Glomerular endothelial cell (primary cell): ENCODE measurements at regions not wholly inside any gene's neighbourhood (a gene's known extent, or its start where the extent isn't known, plus 50 kb on each side); places are given as distances from the start of the nearest gene placed in this dataset.
A peak's percentile ranks its signal among the peaks of the same experiment; 100 is the strongest.
"Not testable (repeated sequence)": the region's sequence is repeated elsewhere in the genome, so short reads cannot be mapped to it uniquely, and the experiment has no call there.

Source experiments
- DNase-seq: peaks from one replicate; pipeline ENCODE4 v3.0.0-alpha.2; 2011; ENCODE audit warnings: low read depth, low spot score; ENCODE audit errors: extremely low read depth

DNA sequence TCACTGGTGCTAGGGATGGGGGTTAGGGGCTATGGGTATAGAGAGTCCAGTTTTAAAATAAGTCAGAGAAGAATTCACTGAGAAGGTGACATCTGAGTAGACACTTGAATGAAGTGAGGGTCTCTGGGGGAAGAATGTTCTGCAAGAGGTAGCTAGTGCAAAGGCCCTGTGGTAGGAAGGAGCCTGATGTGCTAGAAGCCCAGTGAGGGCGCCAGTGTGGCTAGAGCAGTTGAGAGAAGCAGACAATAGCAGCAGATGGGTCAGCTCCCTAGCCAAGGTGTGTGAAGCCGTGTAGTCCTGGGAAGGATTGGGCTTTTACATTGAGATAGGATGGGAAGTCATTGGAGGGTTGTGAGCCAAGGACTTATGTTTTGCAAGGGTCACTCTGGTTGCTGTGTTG is 105.8 kb upstream of the PELI1 start:
- no peak for DNase-seq

DNA sequence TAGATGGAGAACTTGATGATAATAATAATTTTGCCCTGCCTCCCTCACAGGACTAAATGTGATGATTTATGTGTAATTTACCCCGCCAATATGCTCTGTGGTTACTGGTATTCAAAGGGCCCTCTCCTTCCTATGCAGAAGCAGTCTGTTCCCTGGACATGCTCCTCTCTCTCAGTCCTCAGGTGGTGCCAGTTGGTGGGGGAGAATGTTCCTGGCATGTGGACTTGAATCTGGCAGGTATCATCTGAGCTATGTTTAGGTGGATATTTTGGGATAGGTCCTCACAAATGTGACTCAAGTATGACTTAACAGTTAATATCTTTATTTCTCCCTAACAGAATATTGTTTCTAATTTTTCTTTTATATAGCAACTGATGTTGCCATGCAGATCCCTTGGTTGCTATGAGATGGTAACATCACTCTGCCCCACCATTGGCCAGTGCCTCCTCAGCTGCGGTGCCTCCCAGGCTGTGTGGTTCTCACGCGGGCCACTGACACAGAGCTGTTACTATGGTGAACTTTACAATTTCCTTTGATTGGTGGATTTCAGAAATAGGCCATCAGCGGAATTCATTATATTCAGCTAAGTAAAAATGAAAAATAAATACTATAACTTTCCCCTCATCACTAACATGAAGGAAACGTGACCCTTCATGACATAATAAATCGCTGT is 106.7 kb upstream of the PELI1 start:
- no peak for DNase-seq

DNA sequence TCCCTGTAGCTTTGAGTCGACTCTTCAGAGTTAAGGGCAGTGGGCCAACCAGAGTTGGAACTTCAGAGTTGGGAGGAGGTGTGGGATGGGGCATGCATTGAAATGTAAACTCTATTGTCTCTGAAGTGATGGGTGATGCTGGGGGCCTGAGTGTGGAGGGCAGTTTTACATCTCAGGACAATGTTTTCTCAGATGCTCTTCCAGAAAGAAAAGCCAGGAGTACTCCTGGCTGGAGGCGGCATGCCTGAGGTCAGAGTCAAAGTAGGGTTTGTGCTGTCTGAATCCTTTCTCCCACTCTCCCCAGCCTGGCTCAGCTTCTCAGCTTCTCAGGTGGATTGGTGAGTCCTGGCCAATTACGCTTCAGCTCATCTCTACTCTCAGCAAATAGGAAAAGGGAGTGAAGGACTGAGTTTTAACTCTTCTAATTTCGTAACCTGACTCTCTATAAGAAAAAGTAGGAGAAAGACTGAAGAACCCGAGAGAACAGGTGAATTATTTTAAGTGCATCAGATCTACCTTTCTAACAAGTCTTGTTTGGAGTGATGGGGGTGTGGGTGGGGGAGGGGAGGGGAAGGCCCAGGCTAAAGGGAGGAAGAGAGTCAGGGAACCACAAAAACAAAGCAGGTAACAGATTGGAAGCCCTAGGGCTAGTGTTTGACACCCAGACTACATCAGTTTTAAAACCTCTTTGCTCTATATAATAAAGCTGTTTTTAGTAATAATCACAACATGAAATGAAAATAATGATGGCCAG is 107.5 kb upstream of the PELI1 start:
- DNase-seq: no peak

DNA sequence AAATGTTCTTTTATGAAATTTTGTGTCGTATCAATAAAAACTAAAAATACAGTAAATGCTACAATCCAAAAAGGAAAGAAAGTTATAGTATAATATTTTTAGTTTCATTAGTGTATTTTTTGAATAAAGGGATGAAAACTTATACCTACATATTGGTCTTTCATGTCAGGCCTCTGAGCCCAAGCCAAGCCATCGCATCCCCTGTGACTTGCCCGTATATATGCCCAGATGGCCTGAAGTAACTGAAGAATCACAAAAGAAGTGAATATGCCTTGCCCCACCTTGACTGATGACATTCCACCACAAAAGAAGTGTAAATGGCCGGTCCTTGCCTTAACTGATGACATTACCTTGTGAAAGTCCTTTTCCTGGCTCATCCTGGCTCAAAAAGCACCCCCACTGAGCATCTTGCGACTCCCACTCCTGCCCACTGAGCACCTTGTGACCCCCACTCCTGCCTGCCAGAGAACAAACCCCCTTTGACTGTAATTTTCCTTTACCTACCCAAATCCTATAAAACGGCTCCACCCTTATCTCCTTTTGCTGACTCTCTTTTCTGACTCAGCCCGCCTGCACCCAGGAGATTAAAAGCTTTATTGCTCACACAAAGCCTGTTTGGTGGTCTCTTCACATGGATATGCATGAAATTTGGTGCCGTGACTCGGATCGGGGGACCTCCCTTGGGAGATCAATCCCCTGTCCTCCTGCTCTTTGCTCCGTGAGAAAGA is 108.2 kb upstream of the PELI1 start:
- DNase-seq: not testable (repeated sequence)

DNA sequence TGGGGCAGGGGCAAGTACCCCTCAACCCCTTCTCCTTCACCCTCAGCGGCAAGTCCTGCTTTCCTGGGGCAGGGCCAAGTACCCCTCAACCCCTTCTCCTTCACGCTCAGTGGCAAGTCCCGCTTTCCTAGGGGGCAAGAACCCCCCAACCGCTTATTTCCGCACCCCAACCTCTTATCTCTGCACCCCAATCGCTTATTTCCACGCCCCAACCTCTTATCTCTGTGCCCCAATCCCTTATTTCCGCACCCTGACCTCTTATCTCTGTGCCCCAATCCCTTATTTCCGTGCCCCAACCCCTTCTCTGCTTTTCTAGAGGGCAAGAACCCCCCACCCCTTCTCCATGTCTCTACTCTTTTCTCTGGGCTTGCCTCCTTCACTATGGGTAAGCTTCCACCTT is 109.2 kb upstream of the PELI1 start:
- DNase-seq: not testable (repeated sequence)

DNA sequence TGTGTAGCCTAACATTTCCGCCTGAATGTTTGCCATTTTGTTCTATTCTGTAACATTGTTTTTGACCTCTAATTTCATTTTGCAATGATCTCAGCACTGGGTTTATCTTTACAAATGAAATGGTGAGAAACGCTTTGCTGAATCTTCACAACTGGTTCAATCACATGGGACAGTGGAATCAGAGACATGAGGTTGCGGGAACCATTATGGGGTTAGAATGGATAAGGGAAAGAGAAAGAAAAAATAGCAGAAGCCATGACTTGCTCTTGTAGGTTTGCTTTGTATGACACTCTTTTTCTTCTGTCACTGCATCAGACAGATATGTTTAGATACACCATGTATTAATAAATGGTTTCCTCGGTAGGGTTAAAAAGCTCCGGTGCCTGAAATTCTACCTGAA is 114.3 kb upstream of the PELI1 start:
- DNase-seq: no peak

DNA sequence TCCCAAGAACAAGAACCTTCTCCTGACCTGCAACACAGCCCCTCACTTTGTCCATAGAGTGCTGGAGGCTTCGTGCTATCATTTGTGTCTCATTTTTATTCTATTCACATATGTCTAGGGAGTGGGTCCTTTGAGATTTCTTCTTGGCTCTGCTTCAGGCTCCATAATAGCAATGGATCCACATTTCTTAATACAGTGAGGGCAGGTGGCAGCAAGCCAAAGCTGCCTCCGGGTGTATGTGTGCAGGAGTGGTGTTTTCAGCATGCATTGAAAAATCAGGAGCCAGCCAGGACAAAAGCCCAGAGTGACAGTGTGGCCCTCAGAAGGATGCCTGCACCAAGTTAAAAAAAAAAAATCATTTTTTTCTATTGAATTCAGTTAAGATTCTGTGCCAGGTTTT is 115.1 kb upstream of the PELI1 start:
- DNase-seq: no peak

DNA sequence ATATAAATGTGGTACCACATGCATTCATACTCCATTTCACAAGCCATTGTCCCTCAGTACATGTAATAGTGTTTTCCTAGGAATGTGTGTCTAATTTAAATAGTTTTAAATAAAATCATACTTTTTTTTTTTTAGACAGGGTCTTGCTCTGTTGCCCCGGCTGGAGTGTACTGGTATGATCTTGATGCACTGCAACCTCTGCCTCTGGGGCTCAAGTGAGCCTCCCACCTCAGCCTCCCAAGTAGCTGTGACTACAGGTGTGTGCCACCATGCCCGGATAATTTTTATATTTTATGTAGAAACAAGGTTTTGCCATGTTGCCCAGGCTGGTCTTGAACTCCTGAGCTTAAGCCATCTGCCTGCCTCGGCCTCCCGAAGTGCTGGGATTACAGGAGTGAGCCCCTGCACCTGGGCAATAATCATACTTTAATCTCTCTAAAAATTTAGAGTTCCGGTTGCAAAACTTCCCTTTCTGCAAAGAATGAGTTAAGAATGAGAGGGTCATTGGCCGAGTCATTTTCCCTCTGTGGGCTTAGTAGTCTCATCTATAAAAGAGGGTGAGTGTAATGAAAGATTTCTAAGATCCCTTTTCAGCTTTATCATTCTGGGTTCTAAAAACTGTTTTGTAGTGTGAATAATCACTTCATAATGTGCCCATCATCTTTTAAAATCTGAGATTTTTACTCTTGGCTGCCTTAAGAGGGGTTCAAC is 116.0 kb upstream of the PELI1 start:
- no peak for DNase-seq

DNA sequence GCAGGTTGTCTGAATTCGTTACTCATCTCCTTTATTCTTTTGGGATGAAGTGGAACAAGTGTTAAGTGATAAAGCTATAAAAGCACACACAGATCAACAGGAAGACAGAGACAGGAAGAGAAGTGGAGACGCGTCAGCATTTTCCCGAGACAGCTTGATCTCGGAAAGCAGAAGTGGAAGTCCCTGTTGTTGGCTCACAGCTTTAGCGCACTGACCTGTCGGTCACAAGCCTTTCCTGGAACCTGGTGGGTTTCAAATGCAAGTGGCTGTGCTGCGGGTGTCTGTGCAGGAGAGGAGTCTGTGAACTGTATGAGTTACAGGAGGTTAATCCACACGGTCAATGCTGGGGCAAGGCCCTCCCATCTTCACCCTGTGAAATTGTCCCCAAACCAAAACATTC is 116.6 kb upstream of the PELI1 start:
- no peak for DNase-seq

DNA sequence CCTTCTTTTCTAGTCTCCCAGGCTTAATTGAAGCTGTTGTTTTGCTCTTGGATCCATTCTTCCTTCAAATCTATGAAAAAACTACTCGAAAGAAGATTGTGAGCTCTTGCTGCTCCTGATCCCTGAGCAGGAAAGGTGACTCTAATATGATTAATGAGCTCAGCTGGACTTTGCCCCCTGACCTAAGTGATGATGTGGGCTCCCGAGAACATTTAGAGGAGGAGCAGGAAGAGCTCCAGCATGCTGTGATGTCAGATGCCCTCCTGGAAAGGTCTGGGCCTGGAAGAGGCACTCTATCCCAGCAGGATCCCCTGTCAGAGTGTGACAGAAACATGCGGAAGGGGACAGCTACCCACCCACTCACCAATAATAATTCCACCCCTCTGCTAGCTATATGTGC is 117.9 kb upstream of the PELI1 start:
- DNase-seq: no peak

DNA sequence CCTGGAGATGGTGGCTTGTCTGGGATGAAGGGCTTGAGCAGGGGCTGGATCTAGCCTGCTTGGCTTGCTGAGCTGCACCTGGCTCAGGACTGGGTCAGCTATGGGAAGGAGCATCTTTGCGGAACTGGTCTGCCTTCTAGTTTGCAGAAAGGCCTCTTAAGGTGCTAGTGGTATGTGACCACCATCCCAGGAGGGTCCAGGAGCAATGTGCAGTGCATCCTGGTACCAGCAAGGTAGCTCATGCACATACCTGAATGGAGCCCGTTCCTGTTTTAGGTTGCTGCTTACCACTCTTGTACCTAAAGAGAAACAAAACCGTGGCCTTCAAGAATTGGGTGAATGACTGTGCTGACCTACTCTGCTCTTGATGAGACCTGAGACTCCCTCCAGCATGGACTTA is 118.6 kb upstream of the PELI1 start:
- DNase-seq: no peak

DNA sequence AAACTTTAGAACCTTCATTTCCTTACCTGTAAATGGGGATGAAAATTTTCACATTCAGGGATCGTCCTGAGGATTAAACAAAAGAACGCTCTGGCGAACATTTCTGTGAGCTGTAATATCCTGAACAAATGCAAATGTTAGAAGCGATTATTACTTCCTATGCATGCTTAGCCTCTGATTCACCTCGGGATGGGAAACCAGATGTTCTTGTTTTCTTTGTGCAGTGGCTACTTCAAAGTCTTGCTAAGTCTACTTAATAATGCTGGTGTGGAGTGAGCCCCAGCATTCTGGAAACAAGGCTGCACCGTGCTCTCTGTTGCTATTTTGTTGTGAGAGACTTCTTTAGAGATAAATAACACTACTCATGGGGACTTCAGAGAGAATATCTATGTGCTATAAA is 119.1 kb upstream of the PELI1 start:
- peak; percentile 85 for DNase-seq

DNA sequence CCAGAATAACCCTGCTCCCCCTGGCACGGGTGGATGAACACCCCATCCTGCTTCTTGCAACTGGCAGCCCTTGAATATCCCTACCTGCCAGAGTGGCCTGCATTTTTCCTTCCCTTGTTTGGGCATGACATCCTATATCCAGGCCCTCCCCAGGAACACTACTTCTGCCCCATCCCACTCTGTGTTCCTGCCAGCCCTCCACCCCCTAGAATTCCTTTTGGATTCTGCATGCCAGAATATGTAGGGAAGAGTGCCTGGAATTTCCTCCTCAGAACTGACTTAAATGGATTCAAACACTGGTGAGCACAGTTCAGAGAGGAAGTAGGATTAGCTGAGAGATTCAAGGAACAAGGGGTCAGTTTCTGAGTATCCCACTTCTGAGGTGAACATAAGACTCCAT is 123.5 kb upstream of the PELI1 start:
- DNase-seq: no peak

DNA sequence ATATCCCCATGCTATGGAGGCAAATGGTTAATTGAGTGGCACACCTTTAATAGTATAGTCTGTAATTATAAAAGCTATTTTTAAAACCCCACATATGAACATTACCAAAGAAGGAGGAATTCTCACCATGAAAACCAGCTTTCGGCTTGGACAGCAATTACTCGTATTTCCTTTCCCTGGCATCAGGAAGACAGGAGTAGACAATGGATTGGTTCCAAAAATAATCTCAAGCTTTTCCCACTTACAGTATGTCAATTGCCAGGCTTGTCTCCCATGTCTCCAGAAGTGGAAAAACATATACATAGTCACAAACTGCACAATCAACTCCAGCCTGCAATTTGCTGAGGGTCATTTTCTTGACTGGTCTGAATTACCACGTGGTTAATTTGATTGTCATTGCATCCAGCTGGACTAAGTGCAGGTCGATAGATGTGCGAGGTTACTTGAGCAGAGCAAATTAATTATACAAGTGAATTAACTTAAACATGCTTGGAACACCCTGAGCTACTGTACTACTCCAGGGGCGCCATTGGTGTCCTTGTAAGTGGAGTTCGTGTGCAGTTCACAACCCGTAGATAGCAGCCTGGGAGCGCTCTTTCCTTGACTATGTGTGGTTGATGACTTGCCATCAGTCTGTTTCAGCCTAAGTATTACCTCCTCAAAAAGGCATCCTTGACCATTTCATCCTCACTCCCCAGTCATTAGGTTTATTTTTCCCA is 124.3 kb upstream of the PELI1 start:
- no peak for DNase-seq

DNA sequence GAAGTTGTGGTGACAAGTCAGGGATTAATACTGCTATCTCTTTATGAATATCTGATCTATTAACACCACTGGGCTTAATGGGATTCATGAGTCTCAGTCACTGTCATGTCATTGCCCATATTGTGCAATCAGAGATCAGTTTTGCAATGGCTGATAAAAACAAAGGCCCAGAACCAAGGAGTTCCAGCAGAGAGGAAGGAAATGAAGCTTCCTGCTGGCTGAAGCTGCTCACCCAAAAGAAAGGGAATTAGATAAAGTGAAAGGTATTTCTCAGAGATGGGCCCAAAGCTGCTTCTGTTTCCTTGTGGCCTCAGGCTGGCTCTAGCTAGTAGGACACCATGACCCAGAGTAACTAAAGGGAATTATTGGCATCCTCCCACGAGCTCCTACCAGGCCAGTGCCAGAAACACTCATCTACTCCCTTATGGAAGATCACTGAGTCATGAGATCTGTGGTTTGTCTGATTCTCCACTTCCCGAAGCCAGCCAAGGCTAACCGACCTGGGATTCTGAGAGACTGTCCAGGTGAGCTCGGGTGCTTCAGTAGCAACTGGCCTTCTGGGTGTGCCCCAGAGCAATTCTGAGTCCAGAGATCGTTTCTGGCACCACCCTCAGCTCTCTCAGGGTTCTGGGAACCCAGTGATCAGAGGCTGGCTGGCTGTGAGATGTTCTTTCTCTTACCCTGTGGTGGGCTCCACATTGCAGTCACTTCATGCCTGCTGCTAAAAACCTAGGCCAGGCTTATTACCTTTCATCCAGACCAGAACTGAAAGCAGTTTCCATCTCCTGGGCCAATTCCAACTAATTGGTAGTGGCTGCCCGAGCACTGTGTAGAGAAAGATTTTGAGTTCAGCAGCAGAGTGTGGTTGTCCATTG is 129.5 kb upstream of the PELI1 start:
- no peak for DNase-seq

DNA sequence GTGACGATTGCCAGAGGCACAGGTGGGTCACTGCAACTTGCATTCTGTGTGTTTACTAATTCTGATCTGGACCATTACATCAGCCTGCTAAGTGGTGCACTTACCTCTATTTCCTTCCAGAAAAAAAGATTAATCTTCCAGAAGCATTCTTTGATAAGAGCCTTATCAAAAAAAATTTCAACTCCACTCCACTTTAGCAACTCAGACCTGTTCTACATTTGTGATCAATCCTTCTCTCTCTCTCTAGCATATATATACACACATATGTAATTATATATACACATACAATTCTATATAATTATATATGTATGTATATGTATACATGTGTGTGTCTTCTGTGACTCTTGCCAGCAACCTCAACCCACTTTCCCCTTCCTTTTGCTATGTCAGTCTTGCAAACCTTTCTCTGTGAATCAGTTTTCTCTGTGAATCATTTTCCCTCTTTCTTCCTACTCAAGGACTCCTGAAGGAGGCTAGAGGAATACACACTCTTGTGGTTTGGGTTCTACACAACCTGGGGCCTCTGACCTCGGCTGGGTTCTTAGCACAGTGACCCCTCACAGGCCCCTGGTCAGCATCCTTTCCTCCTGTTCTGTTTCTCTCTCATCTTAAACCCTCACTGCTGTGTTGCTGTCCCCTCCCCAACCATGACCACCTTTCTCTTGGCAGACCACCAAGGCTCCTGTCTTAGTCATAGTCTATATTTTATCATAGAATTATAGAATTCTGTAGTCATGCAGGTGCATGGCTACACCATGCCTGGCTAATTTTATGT is 130.4 kb upstream of the PELI1 start:
- no peak for DNase-seq

DNA sequence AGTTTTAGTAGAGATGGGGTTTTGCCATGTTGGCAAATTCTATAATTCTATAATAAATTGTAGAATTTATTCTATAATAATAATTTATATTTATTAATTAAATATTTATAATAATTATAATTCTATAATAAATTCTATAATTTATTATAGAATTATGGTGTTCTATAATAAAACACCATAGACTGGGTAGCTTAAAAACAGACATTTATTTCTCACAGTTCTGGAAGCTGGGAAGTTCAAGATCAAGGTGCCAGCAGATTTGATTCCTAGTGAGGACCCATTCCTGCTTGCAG is 130.9 kb upstream of the PELI1 start:
- no peak for DNase-seq

DNA sequence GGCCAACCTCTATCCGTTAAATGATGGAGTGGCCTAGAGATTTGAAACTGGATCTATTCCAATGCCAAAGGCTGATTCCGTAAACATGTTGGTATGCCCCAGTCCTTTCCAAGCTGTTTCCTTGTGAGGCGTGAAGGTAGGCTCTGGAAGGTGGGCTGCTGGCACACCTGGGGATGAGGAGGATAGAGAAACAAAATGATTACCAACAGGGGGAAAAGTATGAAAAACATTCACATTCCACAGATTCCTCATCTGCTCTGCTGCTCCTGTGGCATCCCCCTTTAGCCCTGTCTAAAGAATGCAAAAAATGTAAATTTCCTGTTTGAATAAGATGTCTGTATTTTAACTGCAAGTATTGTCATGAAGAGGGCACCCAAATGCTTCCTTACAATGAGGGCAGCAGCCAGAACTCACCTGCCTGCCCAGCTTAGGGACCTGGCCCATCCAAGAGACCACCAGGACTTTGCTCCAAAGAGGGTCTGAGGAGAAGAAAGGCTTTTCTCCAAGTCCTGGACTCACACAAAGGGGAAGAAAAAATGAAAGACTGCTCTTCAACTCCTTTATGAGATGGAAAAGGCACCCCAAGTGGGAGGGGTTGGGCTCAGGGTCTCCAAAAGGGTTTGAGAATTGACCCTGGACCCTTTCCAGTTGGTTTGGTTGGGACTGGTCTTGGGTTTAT is 132.3 kb upstream of the PELI1 start:
- DNase-seq: no peak
